ENCODE measurements at regions not wholly inside any gene's neighbourhood (a gene's known extent, or its start where the extent isn't known, plus 50 kb on each side); places are given as distances from the start of the nearest gene placed in this dataset.

DNA sequence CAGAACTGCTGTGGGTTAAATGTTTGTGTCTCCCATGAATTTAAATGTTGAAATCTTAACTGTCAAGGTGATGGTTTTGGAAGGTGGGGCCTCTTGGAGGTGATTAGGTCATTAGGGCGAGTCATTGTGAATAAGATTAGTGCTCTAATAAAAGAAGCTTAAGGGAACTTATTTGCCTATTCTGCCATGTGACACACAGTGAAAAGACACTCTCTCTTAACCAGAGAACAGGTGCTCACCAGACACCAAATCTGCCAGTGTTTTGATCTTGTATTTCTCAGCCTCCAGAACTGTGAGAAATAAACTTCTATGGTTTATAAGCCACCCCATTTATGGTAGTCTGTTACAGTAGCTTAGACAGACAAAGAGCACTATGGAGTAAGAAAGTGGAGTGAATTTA, 117.9 kb upstream of the SV2C start:
- Mint-ChIP-seq H3K36me3 (ENCODE audit: low read depth) (peaks cover 17% of the 10 kb centered on the region), H3K27me3 (ENCODE audit: insufficient read depth, low read depth, poor library complexity) (peaks cover 3% of the 10 kb centered on the region), H3K9me3 (peaks cover 49% of the 10 kb centered on the region), H3K4me3 (no peak overlapping the region), H3K27ac (no peak overlapping the region), H3K4me1 (no peaks in the 10 kb centered on the region)
- Histone ChIP-seq H3K4me2 (no peak overlapping the region), H3K36me3 (ENCODE audit: insufficient read depth) (no peaks in the 10 kb centered on the region), H3K9me2 (ENCODE audit: insufficient read depth) (no peaks in the 10 kb centered on the region), H4K20me1 (replicated peaks; ENCODE audit: insufficient read depth) (no peaks in the 10 kb centered on the region), H3K4me1 (ENCODE audit: insufficient read depth) (no peaks in the 10 kb centered on the region), H3K27ac (ENCODE audit: low read depth) (no peak overlapping the region), H3K79me2 (replicated peaks; ENCODE audit: insufficient read depth) (no peaks in the 10 kb centered on the region), H3F3A (replicated peaks; ENCODE audit: low read depth) (no peaks in the 10 kb centered on the region), H2AFZ (no peak overlapping the region), H3K27me3 (ENCODE audit: insufficient read depth) (no peaks in the 10 kb centered on the region), H3K4me3 (no peak overlapping the region)
- DNase-seq (ENCODE audit: low spot score) (no peak), ATAC-seq (no peak)
- TF ChIP-seq JUNB (IDR thresholded peaks at IDR 0.05; ENCODE audit: unreplicated experiment) (no peak), STAT1 (IDR thresholded peaks at IDR 0.05; ENCODE audit: unreplicated experiment) (no peak), EZH2 (IDR thresholded peaks at IDR 0.05; ENCODE audit: low read depth, unreplicated experiment) (no peak), EZH2phosphoT487 (IDR thresholded peaks at IDR 0.05; ENCODE audit: unreplicated experiment) (no peak), NANOG (IDR thresholded peaks at IDR 0.05; ENCODE audit: borderline replicate concordance) (no peak), POLR2AphosphoS5 (IDR thresholded peaks at IDR 0.05; ENCODE audit: low read depth) (no peak), CREB1 (CRISPR knock-in tag; IDR thresholded peaks at IDR 0.05; ENCODE audit: low read depth) (no peak), ZNF331 (CRISPR knock-in tag; IDR thresholded peaks at IDR 0.05; ENCODE audit: low read depth) (no peak), ZNF462 (CRISPR knock-in tag; IDR thresholded peaks at IDR 0.05) (no peak), ZNF114 (CRISPR knock-in tag; IDR thresholded peaks at IDR 0.05) (no peak), ETS1 (IDR thresholded peaks at IDR 0.05) (no peak)
- TF ChIP-seq, protein P1, sequence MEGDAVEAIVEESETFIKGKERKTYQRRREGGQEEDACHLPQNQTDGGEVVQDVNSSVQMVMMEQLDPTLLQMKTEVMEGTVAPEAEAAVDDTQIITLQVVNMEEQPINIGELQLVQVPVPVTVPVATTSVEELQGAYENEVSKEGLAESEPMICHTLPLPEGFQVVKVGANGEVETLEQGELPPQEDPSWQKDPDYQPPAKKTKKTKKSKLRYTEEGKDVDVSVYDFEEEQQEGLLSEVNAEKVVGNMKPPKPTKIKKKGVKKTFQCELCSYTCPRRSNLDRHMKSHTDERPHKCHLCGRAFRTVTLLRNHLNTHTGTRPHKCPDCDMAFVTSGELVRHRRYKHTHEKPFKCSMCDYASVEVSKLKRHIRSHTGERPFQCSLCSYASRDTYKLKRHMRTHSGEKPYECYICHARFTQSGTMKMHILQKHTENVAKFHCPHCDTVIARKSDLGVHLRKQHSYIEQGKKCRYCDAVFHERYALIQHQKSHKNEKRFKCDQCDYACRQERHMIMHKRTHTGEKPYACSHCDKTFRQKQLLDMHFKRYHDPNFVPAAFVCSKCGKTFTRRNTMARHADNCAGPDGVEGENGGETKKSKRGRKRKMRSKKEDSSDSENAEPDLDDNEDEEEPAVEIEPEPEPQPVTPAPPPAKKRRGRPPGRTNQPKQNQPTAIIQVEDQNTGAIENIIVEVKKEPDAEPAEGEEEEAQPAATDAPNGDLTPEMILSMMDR (conservative IDR thresholded peaks at IDR 0.05; ENCODE audit: low read depth in 2 of 2) = no peak
- TF ChIP-seq, protein P2, sequence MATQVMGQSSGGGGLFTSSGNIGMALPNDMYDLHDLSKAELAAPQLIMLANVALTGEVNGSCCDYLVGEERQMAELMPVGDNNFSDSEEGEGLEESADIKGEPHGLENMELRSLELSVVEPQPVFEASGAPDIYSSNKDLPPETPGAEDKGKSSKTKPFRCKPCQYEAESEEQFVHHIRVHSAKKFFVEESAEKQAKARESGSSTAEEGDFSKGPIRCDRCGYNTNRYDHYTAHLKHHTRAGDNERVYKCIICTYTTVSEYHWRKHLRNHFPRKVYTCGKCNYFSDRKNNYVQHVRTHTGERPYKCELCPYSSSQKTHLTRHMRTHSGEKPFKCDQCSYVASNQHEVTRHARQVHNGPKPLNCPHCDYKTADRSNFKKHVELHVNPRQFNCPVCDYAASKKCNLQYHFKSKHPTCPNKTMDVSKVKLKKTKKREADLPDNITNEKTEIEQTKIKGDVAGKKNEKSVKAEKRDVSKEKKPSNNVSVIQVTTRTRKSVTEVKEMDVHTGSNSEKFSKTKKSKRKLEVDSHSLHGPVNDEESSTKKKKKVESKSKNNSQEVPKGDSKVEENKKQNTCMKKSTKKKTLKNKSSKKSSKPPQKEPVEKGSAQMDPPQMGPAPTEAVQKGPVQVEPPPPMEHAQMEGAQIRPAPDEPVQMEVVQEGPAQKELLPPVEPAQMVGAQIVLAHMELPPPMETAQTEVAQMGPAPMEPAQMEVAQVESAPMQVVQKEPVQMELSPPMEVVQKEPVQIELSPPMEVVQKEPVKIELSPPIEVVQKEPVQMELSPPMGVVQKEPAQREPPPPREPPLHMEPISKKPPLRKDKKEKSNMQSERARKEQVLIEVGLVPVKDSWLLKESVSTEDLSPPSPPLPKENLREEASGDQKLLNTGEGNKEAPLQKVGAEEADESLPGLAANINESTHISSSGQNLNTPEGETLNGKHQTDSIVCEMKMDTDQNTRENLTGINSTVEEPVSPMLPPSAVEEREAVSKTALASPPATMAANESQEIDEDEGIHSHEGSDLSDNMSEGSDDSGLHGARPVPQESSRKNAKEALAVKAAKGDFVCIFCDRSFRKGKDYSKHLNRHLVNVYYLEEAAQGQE (IDR thresholded peaks at IDR 0.05; ENCODE audit: unreplicated experiment) = no peak
